Choroid plexus epithelial cell (primary cell): ENCODE measurements at regions not wholly inside any gene's neighbourhood (a gene's known extent, or its start where the extent isn't known, plus 50 kb on each side); places are given as distances from the start of the nearest gene placed in this dataset.

ENCODE experiments used
- DNase-seq: peaks from one replicate; pipeline ENCODE4 v3.0.0-alpha.2; 2010; ENCODE audit warnings: low read depth
- H3K4me3 ChIP-seq: 2 replicates; pipeline ENCODE4 v1.5.1; 2011; ENCODE audit warnings: low read depth, mild to moderate bottlenecking, control low read depth, low read length, moderate library complexity
- TF ChIP-seq, protein P1 (sequence below): conservative IDR thresholded peaks from 2 replicates; pipeline ENCODE4 v1.5.1; 2011; ENCODE audit warnings: low read depth, mild to moderate bottlenecking, control low read depth, inconsistent platforms, low read length, moderate library complexity

DNA sequence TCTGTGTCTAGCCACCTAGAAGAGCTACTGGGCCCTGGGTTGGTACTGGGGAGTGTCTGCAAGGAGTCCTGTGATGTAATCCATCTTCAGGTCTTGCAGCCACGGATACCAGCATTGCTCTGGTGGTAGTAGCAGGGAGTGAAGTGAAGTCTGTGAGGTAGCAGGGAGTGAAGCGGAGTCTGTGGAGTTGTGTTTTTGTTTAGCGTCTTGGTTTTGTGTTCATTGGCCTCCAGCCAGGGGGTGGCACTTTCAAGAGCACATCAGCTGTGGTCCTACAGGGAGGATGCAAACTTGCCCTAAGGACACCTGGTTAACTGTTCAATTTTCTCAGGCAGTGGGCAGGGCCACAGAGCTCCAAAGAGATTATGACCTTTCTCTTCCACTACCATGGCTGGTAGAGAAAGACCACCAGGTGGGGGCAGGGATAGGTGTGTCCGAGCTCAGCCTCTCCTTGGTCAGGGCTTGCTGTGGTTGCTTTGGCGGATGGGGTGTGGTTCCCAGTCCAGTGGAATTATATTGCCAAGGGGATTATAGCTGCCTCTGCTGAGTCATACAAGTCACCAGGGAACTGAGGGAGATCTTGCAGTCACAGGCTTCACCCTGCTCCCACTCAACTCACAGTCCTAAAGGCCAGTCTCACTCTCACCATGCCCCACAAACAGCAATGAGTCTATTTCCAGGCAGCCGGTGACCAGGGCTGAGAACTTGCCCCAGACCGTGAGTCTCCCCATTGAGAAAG lies 424.7 kb downstream of the ZBBX start:
- TF ChIP-seq, protein P1, sequence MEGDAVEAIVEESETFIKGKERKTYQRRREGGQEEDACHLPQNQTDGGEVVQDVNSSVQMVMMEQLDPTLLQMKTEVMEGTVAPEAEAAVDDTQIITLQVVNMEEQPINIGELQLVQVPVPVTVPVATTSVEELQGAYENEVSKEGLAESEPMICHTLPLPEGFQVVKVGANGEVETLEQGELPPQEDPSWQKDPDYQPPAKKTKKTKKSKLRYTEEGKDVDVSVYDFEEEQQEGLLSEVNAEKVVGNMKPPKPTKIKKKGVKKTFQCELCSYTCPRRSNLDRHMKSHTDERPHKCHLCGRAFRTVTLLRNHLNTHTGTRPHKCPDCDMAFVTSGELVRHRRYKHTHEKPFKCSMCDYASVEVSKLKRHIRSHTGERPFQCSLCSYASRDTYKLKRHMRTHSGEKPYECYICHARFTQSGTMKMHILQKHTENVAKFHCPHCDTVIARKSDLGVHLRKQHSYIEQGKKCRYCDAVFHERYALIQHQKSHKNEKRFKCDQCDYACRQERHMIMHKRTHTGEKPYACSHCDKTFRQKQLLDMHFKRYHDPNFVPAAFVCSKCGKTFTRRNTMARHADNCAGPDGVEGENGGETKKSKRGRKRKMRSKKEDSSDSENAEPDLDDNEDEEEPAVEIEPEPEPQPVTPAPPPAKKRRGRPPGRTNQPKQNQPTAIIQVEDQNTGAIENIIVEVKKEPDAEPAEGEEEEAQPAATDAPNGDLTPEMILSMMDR: no peak
- no peak for DNase-seq
- H3K4me3 ChIP-seq: no peak overlapping the region

DNA sequence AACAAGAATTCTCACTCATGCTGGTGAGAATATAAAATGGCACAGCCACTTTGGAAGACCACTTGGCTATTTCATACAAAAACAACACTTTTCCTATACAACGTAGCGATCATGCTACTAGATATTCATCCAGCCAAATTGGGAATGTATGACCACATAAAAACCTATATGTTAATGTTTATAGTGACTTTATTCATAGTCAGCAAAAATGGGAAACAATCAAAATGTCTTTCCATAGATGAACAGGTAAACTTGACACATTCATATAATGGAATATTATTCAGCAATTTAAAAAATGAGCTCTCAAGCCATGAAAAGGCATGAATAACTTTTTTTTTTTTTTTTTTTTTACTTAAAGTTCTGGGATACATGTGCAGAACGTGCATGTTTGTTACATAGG lies 445.2 kb downstream of the ZBBX start:
- no peak for DNase-seq
- no peak overlapping the region for H3K4me3 ChIP-seq
- TF ChIP-seq, protein P1: no peak

GRCh38 chr3:166917437-166917836 lies 462.7 kb downstream of the ZBBX start:
- TF ChIP-seq, protein P1: no peak
- DNase-seq: no peak
- H3K4me3 ChIP-seq: no peak overlapping the region

DNA sequence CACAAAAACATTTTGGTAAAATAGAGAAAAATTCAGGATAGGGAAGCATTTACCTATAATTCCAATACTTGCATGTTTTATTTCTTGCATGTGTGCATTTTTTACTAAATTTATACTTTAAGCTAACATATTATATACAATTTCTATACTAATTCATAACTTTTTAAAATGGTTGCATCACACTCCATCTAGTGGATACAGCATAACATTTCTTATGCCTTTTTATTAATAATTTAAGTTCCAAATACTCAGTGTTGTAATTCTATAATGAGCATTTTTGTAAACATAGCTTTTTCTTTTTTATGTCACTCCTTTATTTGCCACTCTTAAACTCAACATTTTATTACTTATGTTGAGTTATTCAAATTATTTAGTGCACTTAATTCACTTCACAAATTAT lies 477.7 kb downstream of the ZBBX start:
- peak; percentile 4 for DNase-seq
- H3K4me3 ChIP-seq: no peak overlapping the region
- TF ChIP-seq, protein P1: peak; percentile 31

- H3K4me3 ChIP-seq: no peak overlapping the region
- no peak for DNase-seq
- TF ChIP-seq, protein P1: no peak
These were observed 479.1 kb downstream of the ZBBX start for GRCh38 chr3:166900866-166901577.

- no peak overlapping the region for H3K4me3 ChIP-seq
- no peak for DNase-seq
- TF ChIP-seq, protein P1: no peak
These were observed 482.3 kb downstream of the ZBBX start for GRCh38 chr3:166897811-166898210.

DNA sequence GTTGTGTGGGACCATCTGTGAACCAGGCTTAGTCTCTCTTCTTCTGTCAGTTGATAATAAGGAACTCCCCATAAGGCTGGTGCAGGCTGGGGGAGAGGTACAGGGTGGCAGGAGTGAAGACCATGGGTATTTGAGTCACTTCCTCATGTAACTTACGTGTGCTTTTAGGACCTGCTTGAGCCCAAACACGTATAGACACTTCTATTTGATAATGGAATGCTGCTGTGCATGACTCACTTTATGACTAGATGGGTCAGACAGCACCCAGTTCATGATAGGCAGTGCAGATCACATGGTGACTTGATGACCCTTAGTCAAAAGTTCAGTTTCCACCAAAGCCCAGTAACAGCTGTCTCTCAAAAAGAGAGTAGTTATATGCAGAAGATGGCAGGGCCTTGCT lies 490.9 kb downstream of the ZBBX start:
- H3K4me3 ChIP-seq: no peak overlapping the region
- TF ChIP-seq, protein P1: no peak
- no peak for DNase-seq
